Ovary (tissue), 3 donors: ENCODE measurements at regions not wholly inside any gene's neighbourhood (a gene's known extent, or its start where the extent isn't known, plus 50 kb on each side); places are given as distances from the start of the nearest gene placed in this dataset.

ENCODE experiments used
- POLR2A ChIP-seq: fragments of 450-650 bp; IDR thresholded peaks from one replicate; pipeline ENCODE4 v1.6.1; 2017; ENCODE audit warnings: antibody characterized with exemption, mild to moderate bottlenecking, moderate library complexity
- TF ChIP-seq, protein P1 (sequence below), 3 donors: fragments of 450-650 bp in 2 of 3; fragments of 200-600 bp in 1 of 3; IDR thresholded peaks; one replicate each; pipeline versions ENCODE4 v1.5.1 to v1.8.0; 2016 to 2022; ENCODE audit warnings: antibody characterized with exemption in 3 of 3, mild to moderate bottlenecking in 1 of 3
- donor health status: DM: no; HTN: no; CAD: no.

DNA sequence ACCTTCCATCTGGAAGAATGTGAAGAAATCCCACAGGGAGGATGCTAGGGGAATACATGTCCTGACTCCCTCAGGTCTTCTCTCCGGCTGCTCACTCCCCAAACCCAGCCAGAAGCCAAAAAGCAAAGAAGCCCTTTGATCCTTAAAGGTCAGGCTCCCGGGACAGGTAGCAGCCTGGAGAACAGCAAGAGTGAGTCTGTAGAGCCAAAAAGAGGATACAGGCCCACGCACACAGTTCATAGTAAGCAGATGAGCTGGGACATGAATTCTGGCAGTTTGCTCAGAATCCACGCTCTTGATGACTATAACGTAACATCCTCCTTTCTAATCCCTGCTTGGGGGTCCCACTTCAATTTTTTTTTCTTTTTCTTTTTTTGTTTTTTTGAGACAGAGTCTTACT is 72.0 kb upstream of the SLC44A1 start:
- TF ChIP-seq POLR2A: no peak
- TF ChIP-seq, protein P1, sequence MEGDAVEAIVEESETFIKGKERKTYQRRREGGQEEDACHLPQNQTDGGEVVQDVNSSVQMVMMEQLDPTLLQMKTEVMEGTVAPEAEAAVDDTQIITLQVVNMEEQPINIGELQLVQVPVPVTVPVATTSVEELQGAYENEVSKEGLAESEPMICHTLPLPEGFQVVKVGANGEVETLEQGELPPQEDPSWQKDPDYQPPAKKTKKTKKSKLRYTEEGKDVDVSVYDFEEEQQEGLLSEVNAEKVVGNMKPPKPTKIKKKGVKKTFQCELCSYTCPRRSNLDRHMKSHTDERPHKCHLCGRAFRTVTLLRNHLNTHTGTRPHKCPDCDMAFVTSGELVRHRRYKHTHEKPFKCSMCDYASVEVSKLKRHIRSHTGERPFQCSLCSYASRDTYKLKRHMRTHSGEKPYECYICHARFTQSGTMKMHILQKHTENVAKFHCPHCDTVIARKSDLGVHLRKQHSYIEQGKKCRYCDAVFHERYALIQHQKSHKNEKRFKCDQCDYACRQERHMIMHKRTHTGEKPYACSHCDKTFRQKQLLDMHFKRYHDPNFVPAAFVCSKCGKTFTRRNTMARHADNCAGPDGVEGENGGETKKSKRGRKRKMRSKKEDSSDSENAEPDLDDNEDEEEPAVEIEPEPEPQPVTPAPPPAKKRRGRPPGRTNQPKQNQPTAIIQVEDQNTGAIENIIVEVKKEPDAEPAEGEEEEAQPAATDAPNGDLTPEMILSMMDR (IDR thresholded peaks at IDR 0.05): no peak
